IMR-90 (cell line): ENCODE measurements at regions not wholly inside any gene's neighbourhood (a gene's known extent, or its start where the extent isn't known, plus 50 kb on each side); places are given as distances from the start of the nearest gene placed in this dataset.

Experiments used
- ATAC-seq: fragments of 200-7000 bp; cut with Tn5 transposase; 2 replicates; pipeline ENCODE4 v1.9.1; 2020; ENCODE audit warnings: low read depth, mild to moderate bottlenecking, moderate library complexity
- BruUV-seq: library from RNA; stranded (reverse); fragments of 400-500 nt; replicated peaks from 2 replicates; lab custom pipeline; 2021; lab: Mats Ljungman, UMichigan
- CTCF ChIA-PET: fragments of 300-600 bp; formaldehyde crosslinking; extraction: SDS; loops from one replicate; lab custom pipeline; 2021; ENCODE audit warnings: antibody characterized with exemption; lab: Yijun Ruan, JAX
- POLR2A ChIA-PET: fragments of 300-600 bp; sonication (Branson Sonifier 250); formaldehyde crosslinking; loops from one replicate; lab custom pipeline; 2022; ENCODE audit warnings: antibody characterized with exemption; ENCODE audit not compliant: unreplicated experiment; lab: Charles Lee
- DNase-seq: peaks from one replicate; pipeline ENCODE4 v3.0.0; 2013
- H2AFZ ChIP-seq: replicated peaks from 2 replicates; pipeline ENCODE3; 2013; ENCODE audit warnings: low read length, mild to moderate bottlenecking; ENCODE audit not compliant: poor library complexity
- H2AK5ac ChIP-seq: 2 replicates; pipeline ENCODE4 v1.6.1; 2013; ENCODE audit warnings: low read depth, low read length, inconsistent platforms
- H2AK9ac ChIP-seq: replicated peaks from 2 replicates; pipeline ENCODE3; 2013; ENCODE audit warnings: mild to moderate bottlenecking, low read depth, low read length, moderate library complexity; ENCODE audit not compliant: poor library complexity
- H2BK120ac ChIP-seq: 2 replicates; pipeline ENCODE4 v1.6.1; 2013; ENCODE audit warnings: low read depth, low read length, inconsistent platforms
- H2BK15ac ChIP-seq: 3 replicates; pipeline ENCODE4 v1.6.1; 2013; ENCODE audit warnings: low read depth, low read length, inconsistent platforms
- H2BK20ac ChIP-seq: 2 replicates; pipeline ENCODE4 v1.6.1; 2013; ENCODE audit warnings: low read depth, mild to moderate bottlenecking, inconsistent platforms, low read length, moderate library complexity
- H2BK5ac ChIP-seq: 2 replicates; pipeline ENCODE4 v1.6.1; 2013; ENCODE audit warnings: mild to moderate bottlenecking, low read depth, low read length, inconsistent platforms; ENCODE audit not compliant: poor library complexity, severe bottlenecking
- H3K14ac ChIP-seq: replicated peaks from 2 replicates; pipeline ENCODE4 v1.6.1; 2013; ENCODE audit warnings: low read depth, low read length, inconsistent platforms
- H3K18ac ChIP-seq: 2 replicates; pipeline ENCODE4 v1.6.1; 2013; ENCODE audit warnings: low read depth, low read length, control low read depth
- H3K23ac ChIP-seq: 2 replicates; pipeline ENCODE4 v1.6.1; 2013; ENCODE audit warnings: low read depth, low read length, inconsistent platforms
- H3K27ac ChIP-seq: 2 replicates; pipeline ENCODE4 v1.5.1; 2013; ENCODE audit warnings: mild to moderate bottlenecking, control low read depth, low read length; ENCODE audit not compliant: insufficient read depth
- H3K27me3 ChIP-seq: 2 replicates; pipeline ENCODE4 v1.6.1; 2013; ENCODE audit warnings: low read length; ENCODE audit not compliant: control insufficient read depth, insufficient read depth
- H3K36me3 ChIP-seq: 2 replicates; pipeline ENCODE4 v1.6.1; 2013; ENCODE audit warnings: low read length, mixed read lengths; ENCODE audit not compliant: control insufficient read depth, insufficient read depth
- H3K4ac ChIP-seq: 2 replicates; pipeline ENCODE4 v1.6.1; 2013; ENCODE audit warnings: low read depth, low read length, inconsistent platforms
- H3K4me1 ChIP-seq: 2 replicates; pipeline ENCODE4 v1.6.1; 2013; ENCODE audit warnings: low read length, mixed read lengths; ENCODE audit not compliant: control insufficient read depth, insufficient read depth
- H3K4me2 ChIP-seq: 2 replicates; pipeline ENCODE4 v1.6.1; 2013; ENCODE audit warnings: low read depth, mild to moderate bottlenecking, control low read depth, low read length, moderate library complexity
- H3K4me3 ChIP-seq: 2 replicates; pipeline ENCODE4 v1.5.1; 2013; ENCODE audit warnings: low read depth, mild to moderate bottlenecking, control low read depth, low read length, moderate library complexity; ENCODE audit not compliant: insufficient read depth
- H3K56ac ChIP-seq: 2 replicates; pipeline ENCODE4 v1.6.1; 2013; ENCODE audit warnings: low read length, inconsistent platforms; ENCODE audit not compliant: insufficient read depth; ENCODE audit errors: extremely low read depth
- H3K79me1 ChIP-seq, 2 experiments: 2 replicates each; pipeline ENCODE4 v1.6.1; 2013; ENCODE audit warnings: low read length in 2 of 2, inconsistent platforms in 1 of 2, low read depth in 1 of 2
- H3K9ac ChIP-seq: 2 replicates; pipeline ENCODE4 v1.6.1; 2013; ENCODE audit warnings: low read depth, low read length, control low read depth
- H3K9me1 ChIP-seq: 2 replicates; pipeline ENCODE4 v1.6.1; 2013; ENCODE audit warnings: low read length, inconsistent platforms; ENCODE audit not compliant: insufficient read depth
- H3K9me3 ChIP-seq: 2 replicates; pipeline ENCODE4 v1.6.1; 2013; ENCODE audit warnings: low read length; ENCODE audit not compliant: control insufficient read depth, insufficient read depth
- H4K20me1 ChIP-seq: 2 replicates; pipeline ENCODE4 v1.6.1; 2013; ENCODE audit warnings: low read length, inconsistent platforms; ENCODE audit not compliant: insufficient read depth
- H4K5ac ChIP-seq: 2 replicates; pipeline ENCODE4 v1.6.1; 2013; ENCODE audit warnings: mild to moderate bottlenecking, low read depth, low read length, control low read depth
- H4K8ac ChIP-seq, 2 experiments: 2 replicates each; pipeline ENCODE4 v1.6.1; 2013; ENCODE audit warnings: low read depth in 2 of 2, low read length in 2 of 2, control low read depth in 1 of 2, inconsistent platforms in 1 of 2
- H4K91ac ChIP-seq: 2 replicates; pipeline ENCODE4 v1.6.1; 2013; ENCODE audit warnings: low read depth, low read length, inconsistent platforms; ENCODE audit not compliant: insufficient read depth
- BHLHE40 ChIP-seq: fragments of 150-350 bp; IDR thresholded peaks from 2 replicates; pipeline ENCODE4 v1.6.1; 2016; ENCODE audit warnings: mild to moderate bottlenecking, low read depth, low read length
- CEBPB ChIP-seq: IDR thresholded peaks from 2 replicates; pipeline ENCODE4 v1.6.1; 2012; ENCODE audit warnings: low read depth, low read length, improper control_type of control experiment
- WGBS, 2 experiments: methylation state at CpG; one replicate each; pipeline versions ENCODE4 v1.1.5 to v1.1.7; 2013; ENCODE audit warnings: missing lambda C conversion rate in 2 of 2; ENCODE audit not compliant: insufficient read length in 1 of 2; ENCODE audit errors: extremely low coverage in 2 of 2; 5-methylcytosine and 5-hydroxymethylcytosine counted together
- dilution Hi-C: fragments of 300-500 bp; cut with HindIII; formaldehyde crosslinking; loops from one replicate; pipeline ENCODE4 v1.14.3; 2018; ENCODE audit warnings: low sequenced_read_pairs; ENCODE audit not compliant: unreplicated experiment
- in situ Hi-C: fragments of 300-500 bp; cut with MboI; formaldehyde crosslinking; loops from 3 replicates; pipeline ENCODE4 v1.14.3; 2019; ENCODE audit warnings: low sequenced_read_pairs, inconsistent platforms, mixed read lengths
- intact Hi-C: fragments of 100-400 bp; cut with micrococcal nuclease; formaldehyde crosslinking; loops from 2 replicates; pipeline ENCODE4 v1.10.0; 2022

DNA sequence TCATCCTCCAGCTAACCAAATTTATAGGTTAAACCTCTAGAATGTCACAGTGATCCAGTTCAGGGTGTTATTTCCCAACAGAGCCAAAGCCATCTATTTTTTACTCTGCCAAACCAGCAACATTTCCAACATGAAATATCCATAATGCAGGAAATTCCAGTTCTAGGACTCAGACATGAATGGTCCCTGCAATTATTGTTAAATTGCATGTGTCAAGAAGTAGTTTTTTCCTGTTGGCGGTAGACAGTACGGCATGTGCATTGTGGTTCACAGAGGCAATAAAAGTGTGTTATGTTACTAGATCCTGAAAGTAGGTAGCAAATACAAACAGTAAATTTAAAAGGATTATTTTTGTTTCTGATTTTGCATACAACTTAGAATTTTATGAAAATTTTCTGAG lies 215.7 kb upstream of the THBS1 start:
- WGBS, 2 experiments = 80% methylated on average over 1 of the region's 2 CpGs; no CpG with 5 or more reads in 1 of the 2 experiments
- no peak overlapping the region for H3K27ac ChIP-seq

More for the DNA sequence above, 215.7 kb upstream of the THBS1 start:
- no peak overlapping the region; the same call in 1 of the 2 replicates for H4K5ac ChIP-seq
- no peaks in the 10 kb centered on the region for H3K27me3 ChIP-seq
- in situ Hi-C loops (no loop called here), dilution Hi-C loops (no loop called here), intact Hi-C loops (no loop called here)
- peak overlapping the region; percentile 69 for H2BK120ac ChIP-seq
- BruUV-seq = no TSS peak
- no peak overlapping the region for H3K4me3 ChIP-seq
- peak overlapping the region; percentile 57; the same call in 1 of the 2 replicates for H3K18ac ChIP-seq
- no peak overlapping the region for H4K91ac ChIP-seq
- H3K4me1 ChIP-seq = peaks cover 10% of the 10 kb centered on the region
- peak overlapping the region; percentile 70; the same call in 1 of the 2 replicates for H2AK5ac ChIP-seq
- ChIA-PET POLR2A (no interaction called here), CTCF (no interaction called here)
- H3K9me1 ChIP-seq = peaks cover 8% of the 10 kb centered on the region
- H3K79me1 ChIP-seq = no peaks in the 10 kb centered on the region
- H3K4ac ChIP-seq = no peak overlapping the region
- ATAC-seq (no peak), DNase-seq (peak; percentile 29)
- H2BK5ac ChIP-seq = peak overlapping the region; percentile 38
- H2BK15ac ChIP-seq = no peak overlapping the region; the same call in 2 of the 3 replicates
- H3K4me2 ChIP-seq = no peak overlapping the region
- no peak overlapping the region for H3K9ac ChIP-seq
- H2BK20ac ChIP-seq = peak overlapping the region; percentile 2; the same call in 1 of the 2 replicates
- H2AK9ac ChIP-seq = no peak overlapping the region
- H2AFZ ChIP-seq = no peak overlapping the region
- H3K23ac ChIP-seq = no peak overlapping the region
- no peaks in the 10 kb centered on the region for H3K36me3 ChIP-seq
- peaks cover 4% of the 10 kb centered on the region for H3K9me3 ChIP-seq
- H3K56ac ChIP-seq = no peak overlapping the region; the same call in 1 of the 2 replicates
- no peak for TF ChIP-seq BHLHE40
- no peak for TF ChIP-seq CEBPB
- H4K20me1 ChIP-seq = no peaks in the 10 kb centered on the region
- no peak overlapping the region; the same call in 1 of the 2 replicates for H3K14ac ChIP-seq
- H4K8ac ChIP-seq = peak overlapping the region in 1 of 2 experiments; percentile 6; a peak in 1 of 4 replicates
